OCI-M1 (cell line): ENCODE measurements at regions not wholly inside any gene's neighbourhood (a gene's known extent, or its start where the extent isn't known, plus 50 kb on each side); places are given as distances from the start of the nearest gene placed in this dataset.
"Not testable (repeated sequence)": the region's sequence is repeated elsewhere in the genome, so short reads cannot be mapped to it uniquely, and the experiment has no call there.

ENCODE experiments used
- DNase-seq: peaks from one replicate; lab custom pipeline; 2025; lab: John Stamatoyannopoulos, UW

DNA sequence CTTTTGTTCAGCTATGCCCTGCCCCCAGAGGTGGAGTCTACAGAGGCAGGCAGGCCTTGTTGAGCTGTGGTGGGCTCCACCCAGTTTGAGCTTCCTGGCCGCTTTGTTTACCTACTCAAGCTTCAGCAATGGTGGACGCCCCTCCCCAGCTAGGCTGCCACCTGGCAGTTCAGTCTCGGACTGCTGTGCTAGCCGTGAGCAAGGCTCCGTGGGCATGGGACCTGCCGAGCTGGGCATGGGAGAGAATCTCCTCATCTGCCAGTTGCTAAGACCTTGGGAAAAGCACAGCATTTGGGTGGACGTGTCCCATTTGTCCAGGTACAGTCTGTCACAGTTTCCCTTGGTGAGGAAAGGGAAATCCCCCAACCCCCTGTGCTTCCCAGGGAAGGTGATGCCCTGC is 270.0 kb upstream of the TCERG1L start:
- DNase-seq: not testable (repeated sequence)

DNA sequence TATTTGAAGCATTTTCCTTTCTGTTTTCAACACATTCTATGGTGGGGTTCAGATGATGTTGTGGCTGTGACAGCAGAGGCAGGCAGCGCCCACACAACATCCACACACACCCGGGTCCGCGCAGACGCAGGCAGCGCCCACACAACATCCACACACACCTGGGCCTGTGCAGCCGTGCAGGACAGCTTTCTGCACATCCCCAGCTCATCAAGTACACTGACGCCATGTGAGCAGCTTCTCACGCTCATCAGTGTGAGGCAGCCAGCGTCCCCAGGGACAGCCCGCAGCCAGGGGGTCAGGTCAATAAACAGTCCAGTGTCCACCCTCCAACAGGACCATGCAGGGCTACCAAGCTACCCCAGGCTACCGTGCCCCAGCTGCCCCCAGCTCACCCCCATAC is 272.8 kb upstream of the TCERG1L start:
- no peak for DNase-seq

DNA sequence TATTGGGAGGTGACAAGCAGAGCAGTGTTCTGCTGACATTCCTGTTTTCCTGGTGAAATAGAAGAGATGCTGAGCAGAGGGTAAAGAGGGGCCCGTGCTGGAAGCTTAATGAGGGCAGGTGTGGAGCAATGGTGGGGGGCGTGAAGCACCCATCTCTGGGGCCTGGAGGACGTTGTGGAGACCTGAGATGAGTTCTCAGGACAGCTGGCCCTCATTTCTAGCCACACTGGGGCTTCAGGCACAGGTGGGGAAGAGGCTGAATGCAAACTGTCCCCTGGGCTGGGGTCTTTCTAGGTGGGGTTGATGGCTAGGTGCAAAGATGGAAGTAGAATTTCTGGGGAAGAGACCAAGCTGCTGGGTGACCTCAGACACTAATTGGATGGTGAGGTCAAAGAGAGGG is 274.2 kb upstream of the TCERG1L start:
- DNase-seq: no peak

- DNase-seq: no peak
These were observed 275.4 kb upstream of the TCERG1L start for GRCh38 chr10:131586958-131587357.

DNA sequence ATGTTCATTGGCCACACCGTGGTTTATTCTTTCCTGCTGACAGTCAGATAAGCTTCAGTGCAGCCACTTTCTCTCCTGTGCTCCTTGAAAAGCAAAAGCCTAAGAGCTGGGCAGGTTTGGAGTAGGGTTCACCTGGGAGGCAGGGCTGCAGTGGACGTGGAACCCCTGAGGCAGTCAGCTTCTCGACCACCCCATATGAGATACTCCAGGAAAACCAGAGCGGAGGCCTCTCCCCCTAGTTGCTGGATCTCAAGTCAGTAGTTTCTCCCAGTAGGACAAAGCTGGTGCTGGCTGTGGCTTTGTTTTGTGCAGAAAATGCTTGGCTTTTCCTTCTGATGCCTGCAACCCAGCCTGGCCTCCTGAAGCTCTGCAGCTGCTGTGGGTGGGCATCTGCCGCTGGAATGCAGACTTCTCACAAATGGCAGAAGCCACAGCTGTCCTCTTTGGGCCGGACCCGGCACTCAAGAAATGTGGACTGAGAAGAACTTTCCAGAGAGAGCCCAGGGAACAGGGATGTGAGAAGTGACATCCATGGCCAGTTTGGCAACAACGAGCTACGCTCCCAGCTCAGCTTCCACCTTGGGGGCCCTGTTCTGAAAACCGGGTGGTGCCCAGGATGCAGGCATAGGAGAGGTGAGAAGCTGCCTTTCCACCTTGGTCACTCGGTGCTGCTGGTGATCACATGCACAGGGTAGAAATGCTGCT is 276.6 kb upstream of the TCERG1L start:
- no peak for DNase-seq

DNA sequence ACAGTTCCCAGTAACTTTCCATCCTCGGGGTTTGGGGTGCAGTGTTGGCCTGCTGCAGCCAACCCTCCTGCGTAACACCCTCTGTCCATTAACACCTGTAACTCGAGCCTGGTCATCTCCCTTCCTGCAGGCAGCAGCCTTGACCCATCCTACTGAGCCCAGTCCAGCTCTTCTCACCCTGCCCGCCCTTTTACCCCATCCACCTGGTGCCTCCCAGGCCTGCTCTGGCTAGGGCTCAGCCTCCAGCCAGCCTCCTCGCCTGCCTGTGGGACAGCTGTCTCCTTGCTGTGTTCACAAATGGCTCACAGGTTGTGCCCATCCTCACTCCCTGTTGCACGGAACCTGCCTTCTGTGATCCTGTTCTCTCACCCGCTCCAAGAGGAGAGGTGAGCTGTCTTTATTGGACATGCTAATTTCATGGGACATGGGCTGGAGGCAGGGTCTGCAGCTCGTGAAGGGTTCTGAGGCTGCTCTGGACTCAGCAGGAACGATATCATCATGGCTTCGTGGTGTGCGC is 277.2 kb upstream of the TCERG1L start:
- DNase-seq: no peak

GRCh38 chr10:131590567-131590966 is 279.0 kb upstream of the TCERG1L start:
- no peak for DNase-seq

DNA sequence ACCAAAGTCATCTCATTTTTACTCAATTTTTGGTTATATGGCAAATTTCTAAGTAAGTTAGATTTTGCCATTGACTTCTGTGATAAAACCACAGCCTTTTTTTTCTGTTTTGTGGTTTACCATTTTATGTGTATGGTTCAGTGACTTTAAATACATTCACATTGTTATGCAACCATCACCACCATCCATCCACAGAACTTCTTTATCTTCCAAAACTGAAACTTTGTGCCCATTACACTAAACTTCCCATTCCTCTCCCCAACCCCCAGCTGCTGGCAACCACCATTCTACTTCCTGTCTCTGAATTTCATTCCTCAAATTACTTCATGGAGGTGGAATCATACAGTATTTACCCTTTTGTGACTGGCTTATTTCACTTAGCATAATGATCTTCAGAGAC is 280.4 kb upstream of the TCERG1L start:
- DNase-seq: peak; percentile 42

GRCh38 chr10:131609176-131609575 is 291.6 kb upstream of the PPP2R2D start:
- no peak for DNase-seq

DNA sequence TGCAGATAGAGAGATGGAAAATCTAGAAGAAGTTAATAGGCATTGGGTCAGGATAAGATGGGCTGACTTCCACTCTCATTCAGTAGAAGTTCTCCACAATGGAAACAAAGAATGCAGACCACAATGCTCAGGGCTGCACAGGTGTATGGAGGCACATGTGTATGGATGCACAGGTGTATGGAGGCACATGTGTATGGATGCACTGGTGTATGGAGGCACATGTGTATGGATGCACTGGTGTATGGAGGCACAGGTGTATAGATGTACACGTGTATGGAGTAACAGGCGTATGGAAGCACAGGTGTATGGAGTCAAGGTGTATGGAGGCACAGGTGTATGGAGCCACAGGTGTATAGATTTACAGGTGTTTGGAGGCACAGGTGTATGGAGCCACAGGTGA is 285.7 kb upstream of the PPP2R2D start:
- no peak for DNase-seq

GRCh38 chr10:131616040-131616439 is 284.8 kb upstream of the PPP2R2D start:
- DNase-seq: no peak

- DNase-seq: no peak
These were observed 283.5 kb upstream of the PPP2R2D start for GRCh38 chr10:131617113-131617858.

- no peak for DNase-seq
These were observed 282.1 kb upstream of the PPP2R2D start for GRCh38 chr10:131618587-131619267.

- DNase-seq: no peak
These were observed 280.5 kb upstream of the PPP2R2D start for GRCh38 chr10:131620314-131620713.

DNA sequence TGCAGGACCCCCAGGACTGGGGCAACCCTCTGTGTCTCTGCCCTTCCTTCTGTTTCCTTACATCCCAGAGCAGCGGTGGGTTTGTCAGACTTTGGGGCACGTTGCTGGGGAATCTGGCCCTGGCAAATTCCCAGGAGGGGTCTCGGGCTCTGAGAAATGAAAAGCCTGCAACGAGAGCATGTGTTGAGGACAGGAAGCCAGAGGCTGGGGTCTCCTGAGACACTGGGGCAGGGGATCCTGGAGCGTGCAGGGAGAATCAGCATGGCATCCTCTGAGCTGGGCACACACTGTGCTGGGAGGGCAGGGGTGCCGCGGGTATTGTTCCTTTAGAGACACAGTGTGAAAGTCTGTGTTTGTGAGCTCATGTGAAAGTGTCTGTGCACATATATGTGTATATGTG is 279.9 kb upstream of the PPP2R2D start:
- DNase-seq: no peak

- DNase-seq: no peak
These were observed 278.8 kb upstream of the PPP2R2D start for GRCh38 chr10:131621784-131622624.

DNA sequence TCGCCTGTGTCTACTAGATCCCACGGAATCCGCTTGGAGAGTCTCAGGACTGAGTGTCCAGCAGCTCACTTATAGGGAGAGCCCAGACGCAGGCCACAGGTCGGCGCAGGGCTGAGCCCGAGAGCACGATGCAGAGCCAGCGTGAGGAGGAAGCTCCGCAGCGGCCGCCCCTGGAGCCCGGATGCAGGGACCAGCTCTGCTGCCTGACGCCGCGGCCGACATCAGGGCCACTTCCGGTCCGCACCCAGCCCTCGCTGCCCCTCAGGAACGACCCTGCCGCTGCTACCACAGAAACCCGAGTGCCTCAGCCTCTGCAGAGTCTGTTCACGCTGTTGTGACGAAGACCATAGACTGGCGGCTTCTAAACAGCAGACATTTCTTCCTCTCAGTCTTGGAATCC is 275.8 kb upstream of the PPP2R2D start:
- no peak for DNase-seq

GRCh38 chr10:131626274-131626673 is 274.5 kb upstream of the PPP2R2D start:
- no peak for DNase-seq

GRCh38 chr10:131629026-131629770 is 271.6 kb upstream of the PPP2R2D start:
- no peak for DNase-seq

- no peak for DNase-seq
These were observed 270.0 kb upstream of the PPP2R2D start for GRCh38 chr10:131630772-131631258.

DNA sequence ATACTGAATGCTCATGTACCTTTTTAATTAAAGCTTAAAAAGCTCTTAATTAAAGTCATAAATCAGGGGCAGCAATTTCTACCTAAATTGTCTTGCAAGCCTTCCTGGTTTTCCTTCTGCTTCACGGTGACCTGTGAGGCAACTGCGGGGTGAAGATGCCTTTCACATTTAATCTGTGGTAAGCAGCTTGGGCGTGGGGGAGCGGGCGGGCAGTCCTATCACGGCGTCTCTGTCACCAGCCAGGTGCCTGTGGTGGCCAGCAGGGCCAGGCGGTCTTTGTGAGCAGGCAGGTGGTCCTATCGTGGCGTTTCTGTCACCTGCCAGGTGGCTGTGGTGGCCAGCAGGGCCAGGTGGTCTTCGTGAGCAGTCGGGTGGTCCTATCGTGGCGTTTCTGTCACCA is 269.2 kb upstream of the PPP2R2D start:
- DNase-seq: no peak
